ENCODE measurements at regions not wholly inside any gene's neighbourhood (a gene's known extent, or its start where the extent isn't known, plus 50 kb on each side); places are given as distances from the start of the nearest gene placed in this dataset.

DNA sequence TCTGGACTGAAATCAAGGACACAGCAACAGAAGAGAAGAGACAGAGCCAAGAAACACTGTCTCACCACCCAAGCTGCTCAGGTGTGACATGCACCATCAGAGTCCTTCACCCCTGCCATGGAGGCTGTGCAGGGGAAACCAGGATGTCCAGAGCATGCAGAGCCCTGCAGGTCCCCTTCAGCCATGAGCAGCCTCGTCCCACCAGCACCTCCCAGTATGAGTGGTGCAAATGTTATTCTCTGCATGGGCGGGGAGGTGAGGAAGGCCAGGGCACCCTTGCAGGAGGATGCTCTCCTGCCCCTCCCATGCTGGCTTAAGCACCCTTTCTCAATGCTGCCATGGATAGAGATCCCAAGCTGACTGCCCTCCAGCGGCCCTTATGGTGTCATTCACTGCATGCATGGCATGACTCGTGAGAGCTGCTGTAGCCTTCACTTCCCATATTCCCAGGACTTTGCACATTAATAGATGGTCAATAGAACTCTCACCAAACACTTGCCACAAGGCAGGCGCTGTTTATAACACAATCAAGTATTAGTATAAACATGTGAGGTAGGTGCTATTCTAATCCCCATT, 171.0 kb downstream of the ANAPC1 start:
- TF ChIP-seq, protein P1, sequence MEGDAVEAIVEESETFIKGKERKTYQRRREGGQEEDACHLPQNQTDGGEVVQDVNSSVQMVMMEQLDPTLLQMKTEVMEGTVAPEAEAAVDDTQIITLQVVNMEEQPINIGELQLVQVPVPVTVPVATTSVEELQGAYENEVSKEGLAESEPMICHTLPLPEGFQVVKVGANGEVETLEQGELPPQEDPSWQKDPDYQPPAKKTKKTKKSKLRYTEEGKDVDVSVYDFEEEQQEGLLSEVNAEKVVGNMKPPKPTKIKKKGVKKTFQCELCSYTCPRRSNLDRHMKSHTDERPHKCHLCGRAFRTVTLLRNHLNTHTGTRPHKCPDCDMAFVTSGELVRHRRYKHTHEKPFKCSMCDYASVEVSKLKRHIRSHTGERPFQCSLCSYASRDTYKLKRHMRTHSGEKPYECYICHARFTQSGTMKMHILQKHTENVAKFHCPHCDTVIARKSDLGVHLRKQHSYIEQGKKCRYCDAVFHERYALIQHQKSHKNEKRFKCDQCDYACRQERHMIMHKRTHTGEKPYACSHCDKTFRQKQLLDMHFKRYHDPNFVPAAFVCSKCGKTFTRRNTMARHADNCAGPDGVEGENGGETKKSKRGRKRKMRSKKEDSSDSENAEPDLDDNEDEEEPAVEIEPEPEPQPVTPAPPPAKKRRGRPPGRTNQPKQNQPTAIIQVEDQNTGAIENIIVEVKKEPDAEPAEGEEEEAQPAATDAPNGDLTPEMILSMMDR (conservative IDR thresholded peaks at IDR 0.05; ENCODE audit: low read depth, low read length), result no peak
- no peak for TF ChIP-seq EZH2 (IDR thresholded peaks at IDR 0.05; ENCODE audit: low read length, unreplicated experiment)
- no peak for TF ChIP-seq EZH2phosphoT487 (IDR thresholded peaks at IDR 0.05; ENCODE audit: borderline replicate concordance, low read length)
- Histone ChIP-seq H4K20me1 (ENCODE audit: low read length) (no peaks in the 10 kb centered on the region), H3K4me3 (ENCODE audit: low read length) (no peak overlapping the region), H3K27me3 (ENCODE audit: low read length) (no peaks in the 10 kb centered on the region), H3K9ac (ENCODE audit: low read length) (no peak overlapping the region), H3F3A (ENCODE audit: low read length, unreplicated experiment) (no peaks in the 10 kb centered on the region), H3K36me3 (ENCODE audit: low read depth, low read length) (no peaks in the 10 kb centered on the region), H3K27ac (ENCODE audit: low read length) (no peak overlapping the region), H3K9me3 (ENCODE audit: low read length) (no peaks in the 10 kb centered on the region), H3K4me2 (ENCODE audit: low read length) (no peak overlapping the region), H3K4me1 (ENCODE audit: insufficient read depth, low read length) (no peaks in the 10 kb centered on the region), H3K9me2 (replicated peaks; ENCODE audit: low read length) (no peaks in the 10 kb centered on the region), H2AFZ (ENCODE audit: low read length) (no peak overlapping the region), H3K79me2 (ENCODE audit: low read length) (no peaks in the 10 kb centered on the region)
- BruUV-seq (replicated peaks), result no TSS peak
- intact Hi-C loops (cut with micrococcal nuclease), result no loop called here
- ATAC-seq, result no peak
- ChIA-PET CTCF (no interaction called here), POLR2A (ENCODE audit: unreplicated experiment) (no interaction called here)
- no peak for DNase-seq

DNA sequence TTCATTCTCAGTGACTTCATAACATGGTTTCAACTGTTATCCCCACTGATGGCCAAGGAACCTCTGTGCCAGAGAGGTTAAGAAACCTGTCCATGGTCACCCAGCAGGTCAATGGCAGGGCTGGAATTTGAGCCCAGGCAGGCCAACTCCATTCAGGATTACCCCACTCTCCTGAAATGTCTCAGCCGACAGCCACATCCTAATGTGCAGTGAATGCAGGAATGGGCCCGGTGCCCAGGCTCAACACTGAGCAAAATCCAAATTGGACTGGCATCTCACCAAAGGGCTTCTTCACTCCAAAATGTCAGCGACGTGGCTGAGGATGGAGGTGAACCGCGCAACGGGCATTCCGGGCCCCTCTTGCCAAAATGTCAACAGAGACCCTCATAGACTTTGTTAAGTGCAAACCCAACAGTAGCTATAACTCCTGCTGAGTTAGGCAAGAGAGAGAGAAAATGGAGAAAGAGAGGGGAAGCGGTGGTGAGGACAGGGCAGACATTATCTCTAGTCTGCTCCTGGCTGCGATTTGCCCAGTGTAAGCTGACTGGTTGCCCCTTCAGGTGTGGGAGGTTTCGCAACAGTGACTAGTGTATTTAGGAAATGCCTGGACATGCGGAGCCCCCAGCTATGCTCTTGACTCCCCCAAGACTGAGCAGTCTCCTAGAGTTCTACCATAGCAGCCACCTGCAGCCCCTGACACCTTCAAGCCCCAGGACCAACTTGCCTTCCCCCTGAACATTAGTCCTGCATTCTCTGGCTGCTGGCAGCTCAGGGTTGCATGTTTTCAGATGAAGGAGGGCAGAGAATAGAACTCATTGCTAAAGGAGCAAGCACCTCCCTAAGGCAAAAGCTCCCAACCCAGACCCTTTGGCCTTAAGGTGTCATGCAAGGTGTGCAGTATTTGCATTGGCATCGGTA, 167.7 kb downstream of the ANAPC1 start:
- H4K20me1 ChIP-seq (ENCODE audit: low read length), result no peaks in the 10 kb centered on the region
- H3K4me2 ChIP-seq (ENCODE audit: low read length), result no peak overlapping the region
- no peaks in the 10 kb centered on the region for H3K9me2 ChIP-seq (replicated peaks; ENCODE audit: low read length)
- intact Hi-C loops (cut with micrococcal nuclease), result no loop called here
- H3K79me2 ChIP-seq (ENCODE audit: low read length), result no peaks in the 10 kb centered on the region
- H3K4me1 ChIP-seq (ENCODE audit: insufficient read depth, low read length), result no peaks in the 10 kb centered on the region
- no peak overlapping the region for H3K27ac ChIP-seq (ENCODE audit: low read length)
- POLR2A ChIA-PET (ENCODE audit: unreplicated experiment), result no interaction called here
- no TSS peak for BruUV-seq (replicated peaks)
- CTCF ChIA-PET, result no interaction called here
- no peaks in the 10 kb centered on the region for H3F3A ChIP-seq (ENCODE audit: low read length, unreplicated experiment)
- TF ChIP-seq EZH2 (IDR thresholded peaks at IDR 0.05; ENCODE audit: low read length, unreplicated experiment) (no peak), EZH2phosphoT487 (IDR thresholded peaks at IDR 0.05; ENCODE audit: borderline replicate concordance, low read length) (no peak)
- TF ChIP-seq, protein P1 (conservative IDR thresholded peaks at IDR 0.05; ENCODE audit: low read depth, low read length), result no peak
- no peak overlapping the region for H3K9ac ChIP-seq (ENCODE audit: low read length)
- H3K4me3 ChIP-seq (ENCODE audit: low read length), result no peak overlapping the region
- ATAC-seq (no peak), DNase-seq (no peak)
- H3K9me3 ChIP-seq (ENCODE audit: low read length), result no peaks in the 10 kb centered on the region
- H3K27me3 ChIP-seq (ENCODE audit: low read length), result no peaks in the 10 kb centered on the region
- H3K36me3 ChIP-seq (ENCODE audit: low read depth, low read length), result no peaks in the 10 kb centered on the region
- H2AFZ ChIP-seq (ENCODE audit: low read length), result no peak overlapping the region

Data from PC-3 (cell line).